ENCODE measurements at regions not wholly inside any gene's neighbourhood (a gene's known extent, or its start where the extent isn't known, plus 50 kb on each side); places are given as distances from the start of the nearest gene placed in this dataset.

DNA sequence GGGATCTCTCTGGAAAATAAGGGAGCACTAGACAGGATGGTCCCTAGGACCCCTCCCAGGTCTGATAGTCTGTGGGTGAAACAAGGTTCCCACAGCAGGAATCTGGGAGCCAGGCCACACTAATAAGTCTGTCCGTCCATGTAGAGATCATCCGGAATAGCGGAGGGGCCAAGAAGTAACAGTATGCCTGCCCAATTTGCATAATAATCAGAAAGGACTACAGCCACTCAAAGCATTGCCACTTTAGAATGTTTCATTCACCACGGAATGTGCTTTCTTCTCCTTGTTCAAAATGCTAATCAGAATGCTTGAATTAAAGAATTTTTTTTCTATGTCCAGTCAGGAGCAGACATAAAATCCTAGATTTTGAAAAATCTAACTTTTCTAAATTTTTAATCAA lies 254.9 kb downstream of the ACTL7B start:
- intact Hi-C loops (cut with DNase I): no loop called here
- DNase-seq: no peak
- Histone ChIP-seq H3K27me3 (no peaks in the 10 kb centered on the region), H3K36me3 (no peaks in the 10 kb centered on the region), H3K9me3 (no peaks in the 10 kb centered on the region), H3K4me1 (no peaks in the 10 kb centered on the region), H3K27ac (no peak overlapping the region), H3K9ac (ENCODE audit: low read depth in 2 of 2, low read length in 2 of 2) (no peak overlapping the region), H3K4me3 (no peak overlapping the region)
- no peak for TF ChIP-seq CTCF (IDR thresholded peaks at IDR 0.05)

GRCh38 chr9:108599571-108599970 lies 256.2 kb downstream of the ACTL7B start:
- intact Hi-C loops (cut with DNase I): no loop called here
- TF ChIP-seq CTCF (IDR thresholded peaks at IDR 0.05): no peak

DNA sequence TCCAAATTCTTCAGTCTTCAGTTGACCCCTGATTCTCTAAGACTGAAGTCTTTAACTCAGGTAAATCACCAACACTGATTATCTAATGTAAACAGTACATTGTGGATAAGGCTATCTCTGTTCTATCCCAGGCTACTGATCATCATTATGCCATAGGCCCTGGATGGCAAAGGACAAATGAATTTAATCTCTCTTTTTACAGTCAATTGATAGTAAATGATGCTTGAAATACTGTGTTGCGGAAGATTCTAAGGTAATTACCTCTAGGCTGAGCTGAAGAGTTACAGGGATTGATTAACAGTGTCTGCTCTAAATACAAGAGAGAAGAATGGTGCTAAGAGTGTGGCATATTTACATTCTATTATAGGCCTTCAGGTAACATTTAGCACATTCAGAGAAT lies 264.7 kb downstream of the ACTL7B start:
- H3K27ac ChIP-seq: no peak overlapping the region
- no peaks in the 10 kb centered on the region for H3K36me3 ChIP-seq
- H3K9me3 ChIP-seq: no peaks in the 10 kb centered on the region
- no peak for DNase-seq
- H3K9ac ChIP-seq (ENCODE audit: low read depth in 2 of 2, low read length in 2 of 2): no peak overlapping the region
- intact Hi-C loops (cut with DNase I): no loop called here
- H3K4me1 ChIP-seq: no peaks in the 10 kb centered on the region
- H3K27me3 ChIP-seq: no peaks in the 10 kb centered on the region
- no peak for TF ChIP-seq CTCF (IDR thresholded peaks at IDR 0.05)
- no peak overlapping the region for H3K4me3 ChIP-seq

More at GRCh38 chr9:108599571-108599970, 256.2 kb downstream of the ACTL7B start:
- no peak overlapping the region for H3K27ac ChIP-seq
- H3K9ac ChIP-seq (ENCODE audit: low read depth in 2 of 2, low read length in 2 of 2): no peak overlapping the region
- no peak overlapping the region for H3K4me3 ChIP-seq
- no peaks in the 10 kb centered on the region for H3K36me3 ChIP-seq
- H3K4me1 ChIP-seq: no peaks in the 10 kb centered on the region
- no peaks in the 10 kb centered on the region for H3K27me3 ChIP-seq
- no peak for DNase-seq
- no peaks in the 10 kb centered on the region for H3K9me3 ChIP-seq

DNA sequence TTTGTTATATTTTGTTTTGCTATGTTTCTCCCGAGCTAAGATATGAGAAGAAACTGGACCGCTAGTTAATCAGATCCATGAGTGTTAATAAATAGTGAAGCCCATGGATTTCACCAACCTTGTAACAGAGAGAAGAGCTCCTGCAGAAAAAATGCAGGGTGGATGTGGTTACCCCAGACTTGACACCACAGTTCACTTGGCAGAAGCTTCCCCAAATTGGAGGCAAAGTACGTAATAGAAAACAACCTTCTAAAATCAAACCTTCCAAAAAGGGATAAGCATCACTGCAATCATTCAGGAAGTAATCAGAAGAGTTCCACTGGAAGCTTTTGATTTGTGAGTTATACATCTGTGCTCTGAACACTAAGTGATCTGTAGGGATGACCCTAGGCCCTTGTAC lies 267.5 kb downstream of the ACTL7B start:
- H3K27ac ChIP-seq: no peak overlapping the region
- H3K36me3 ChIP-seq: no peaks in the 10 kb centered on the region
- no peak overlapping the region for H3K4me3 ChIP-seq
- H3K27me3 ChIP-seq: no peaks in the 10 kb centered on the region
- H3K4me1 ChIP-seq: no peaks in the 10 kb centered on the region
- no peak for TF ChIP-seq CTCF (IDR thresholded peaks at IDR 0.05)
- intact Hi-C loops (cut with DNase I): no loop called here
- no peak for DNase-seq
- no peaks in the 10 kb centered on the region for H3K9me3 ChIP-seq
- no peak overlapping the region for H3K9ac ChIP-seq (ENCODE audit: low read depth in 2 of 2, low read length in 2 of 2)

DNA sequence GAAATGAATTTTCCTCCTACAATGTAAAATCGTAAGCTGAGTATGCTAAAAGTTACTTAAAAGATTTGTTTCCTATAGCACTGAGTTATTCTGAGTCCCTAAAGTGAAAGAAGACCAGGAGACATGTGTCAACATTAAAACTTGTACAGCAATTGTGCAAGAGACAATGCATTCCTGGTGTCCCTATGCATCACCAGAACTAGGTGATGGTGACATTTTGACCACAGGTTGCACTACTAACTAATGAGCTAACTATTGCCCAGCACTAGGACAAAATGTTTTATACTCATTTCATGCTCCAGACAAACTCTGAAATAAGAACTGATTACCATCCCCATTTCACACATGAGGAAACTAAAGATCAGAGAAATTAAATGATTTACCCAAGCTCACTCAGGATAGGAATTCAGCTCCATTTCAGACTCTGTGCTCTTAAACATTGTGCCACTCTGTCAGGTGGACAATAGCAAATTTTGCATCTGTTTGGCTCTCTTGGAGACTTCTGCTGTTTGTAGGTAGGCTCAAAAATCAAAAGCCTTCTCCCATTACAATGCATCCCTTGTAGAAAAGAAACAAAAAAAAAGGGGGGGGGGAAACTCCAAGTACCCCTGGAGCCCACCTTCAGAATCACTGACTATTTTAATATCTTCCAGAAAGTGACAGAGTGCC lies 269.2 kb downstream of the ACTL7B start:
- intact Hi-C loops (cut with DNase I): no loop called here
- Histone ChIP-seq H3K4me1 (no peaks in the 10 kb centered on the region), H3K4me3 (no peak overlapping the region), H3K36me3 (no peaks in the 10 kb centered on the region), H3K27ac (no peak overlapping the region), H3K27me3 (no peaks in the 10 kb centered on the region), H3K9me3 (no peaks in the 10 kb centered on the region), H3K9ac (ENCODE audit: low read depth in 2 of 2, low read length in 2 of 2) (no peak overlapping the region)
- no peak for TF ChIP-seq CTCF (IDR thresholded peaks at IDR 0.05)
- DNase-seq: no peak
